ENCODE measurements at regions not wholly inside any gene's neighbourhood (a gene's known extent, or its start where the extent isn't known, plus 50 kb on each side); places are given as distances from the start of the nearest gene placed in this dataset.
"Not testable (repeated sequence)": the region's sequence is repeated elsewhere in the genome, so short reads cannot be mapped to it uniquely, and the experiment has no call there.

DNA sequence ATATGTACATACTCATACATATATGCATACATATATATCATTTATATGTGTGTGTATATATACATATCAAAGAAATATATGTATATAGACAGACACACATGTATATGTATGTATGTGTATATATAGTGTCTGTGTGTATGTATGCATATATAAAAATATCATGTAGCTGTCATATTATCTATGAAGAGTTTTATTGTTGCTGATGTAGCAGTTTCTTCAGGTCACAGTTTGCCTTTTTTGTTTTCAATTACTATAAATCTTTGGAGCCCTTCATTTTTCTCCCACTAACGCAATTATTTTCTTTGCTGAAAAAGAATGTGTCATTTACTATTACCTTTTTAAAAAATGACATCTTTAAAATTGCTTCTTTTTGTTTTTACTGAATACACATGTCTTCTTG, 904.5 kb downstream of the PLA2G4A start:
- no peak overlapping the region for H3K4me3 ChIP-seq (ENCODE audit: low read length)
- no peaks in the 10 kb centered on the region for H3K36me3 ChIP-seq (ENCODE audit: insufficient read depth, low read length)
- no peaks in the 10 kb centered on the region for H3K9me3 ChIP-seq (replicated peaks; ENCODE audit: low read length)
- H3K4me1 ChIP-seq (ENCODE audit: control insufficient read depth, insufficient read depth, low read length), result no peaks in the 10 kb centered on the region
- H3K4me2 ChIP-seq (ENCODE audit: low read length), result no peak overlapping the region
- H3K9ac ChIP-seq (ENCODE audit: low read depth, low read length), result no peak overlapping the region
- H3K27me3 ChIP-seq (ENCODE audit: control insufficient read depth, insufficient read depth, low read length), result no peaks in the 10 kb centered on the region

DNA sequence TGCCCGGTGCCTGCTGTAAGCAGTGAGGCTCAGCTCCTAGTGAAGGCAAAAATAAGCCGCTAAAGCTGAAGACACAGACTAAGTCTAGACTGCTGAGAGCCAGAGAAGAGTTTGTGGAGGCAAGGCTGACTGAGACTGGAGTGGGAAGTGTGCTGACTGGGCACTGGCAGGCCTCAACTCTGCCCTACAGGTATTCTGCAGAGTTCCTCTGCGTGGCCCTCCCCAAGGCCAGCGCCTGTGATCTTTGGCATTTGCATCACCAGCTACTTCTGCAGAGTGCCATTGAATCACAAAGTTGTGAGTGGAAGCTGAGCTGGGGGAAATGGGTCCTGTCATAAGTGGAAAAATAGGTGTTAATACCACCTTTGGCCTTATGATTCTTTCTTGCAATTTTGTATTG, 905.7 kb downstream of the PLA2G4A start:
- H3K9ac ChIP-seq (ENCODE audit: low read depth, low read length), result no peak overlapping the region
- no peak overlapping the region for H3K4me3 ChIP-seq (ENCODE audit: low read length)
- no peaks in the 10 kb centered on the region for H3K4me1 ChIP-seq (ENCODE audit: control insufficient read depth, insufficient read depth, low read length)
- no peaks in the 10 kb centered on the region for H3K36me3 ChIP-seq (ENCODE audit: insufficient read depth, low read length)
- no peak overlapping the region for H3K4me2 ChIP-seq (ENCODE audit: low read length)
- H3K27me3 ChIP-seq (ENCODE audit: control insufficient read depth, insufficient read depth, low read length), result no peaks in the 10 kb centered on the region
- no peaks in the 10 kb centered on the region for H3K9me3 ChIP-seq (replicated peaks; ENCODE audit: low read length)

DNA sequence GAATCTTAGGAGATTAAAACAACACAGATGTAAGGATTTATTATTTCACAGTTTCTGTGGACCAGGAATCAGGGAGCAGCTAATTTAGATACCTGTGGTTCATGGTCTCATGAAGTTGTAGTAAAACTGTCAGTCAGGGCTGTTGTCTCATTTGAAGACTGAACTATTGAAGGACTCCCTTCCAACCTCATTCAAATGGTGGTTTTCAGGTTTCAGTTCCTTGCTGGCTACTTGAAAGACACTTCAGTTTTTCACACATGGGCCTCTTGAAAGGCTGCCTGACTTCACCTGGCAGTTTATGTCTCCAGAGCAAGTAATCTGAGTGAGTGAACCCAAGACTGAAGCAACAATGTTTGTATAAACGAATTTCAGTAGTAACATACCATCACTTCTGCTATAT, 915.9 kb downstream of the PLA2G4A start:
- Histone ChIP-seq H3K4me3 (ENCODE audit: low read length) (no peak overlapping the region), H3K9me3 (replicated peaks; ENCODE audit: low read length) (no peaks in the 10 kb centered on the region), H3K4me2 (ENCODE audit: low read length) (no peak overlapping the region), H3K9ac (ENCODE audit: low read depth, low read length) (no peak overlapping the region), H3K27me3 (ENCODE audit: control insufficient read depth, insufficient read depth, low read length) (no peaks in the 10 kb centered on the region), H3K4me1 (ENCODE audit: control insufficient read depth, insufficient read depth, low read length) (no peaks in the 10 kb centered on the region), H3K36me3 (ENCODE audit: insufficient read depth, low read length) (no peaks in the 10 kb centered on the region)

DNA sequence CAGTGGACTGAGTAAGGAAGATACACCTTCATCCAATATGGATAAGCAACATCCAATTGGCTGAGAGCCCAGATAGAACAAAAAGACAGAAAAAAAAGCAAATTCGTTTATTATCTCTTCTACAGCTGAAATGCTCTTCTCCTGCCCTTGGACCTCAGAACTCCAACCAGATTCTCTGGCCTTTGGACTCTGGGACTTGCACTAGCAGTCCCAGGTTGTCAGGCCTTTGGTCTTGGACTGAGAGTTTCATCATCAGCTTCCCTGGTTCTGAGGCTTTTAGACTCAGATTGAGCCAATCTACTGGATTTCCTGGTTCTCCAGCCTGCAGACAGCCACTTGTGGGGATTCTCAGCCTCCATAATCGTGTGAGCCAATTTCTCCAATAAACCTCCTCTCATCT, 926.8 kb downstream of the PLA2G4A start:
- Histone ChIP-seq H3K4me1 (ENCODE audit: control insufficient read depth, insufficient read depth, low read length) (no peaks in the 10 kb centered on the region), H3K4me3 (ENCODE audit: low read length) (no peak overlapping the region), H3K27me3 (ENCODE audit: control insufficient read depth, insufficient read depth, low read length) (no peaks in the 10 kb centered on the region), H3K36me3 (ENCODE audit: insufficient read depth, low read length) (no peaks in the 10 kb centered on the region), H3K9ac (ENCODE audit: low read depth, low read length) (no peak overlapping the region), H3K4me2 (ENCODE audit: low read length) (no peak overlapping the region), H3K9me3 (replicated peaks; ENCODE audit: low read length) (no peaks in the 10 kb centered on the region)

DNA sequence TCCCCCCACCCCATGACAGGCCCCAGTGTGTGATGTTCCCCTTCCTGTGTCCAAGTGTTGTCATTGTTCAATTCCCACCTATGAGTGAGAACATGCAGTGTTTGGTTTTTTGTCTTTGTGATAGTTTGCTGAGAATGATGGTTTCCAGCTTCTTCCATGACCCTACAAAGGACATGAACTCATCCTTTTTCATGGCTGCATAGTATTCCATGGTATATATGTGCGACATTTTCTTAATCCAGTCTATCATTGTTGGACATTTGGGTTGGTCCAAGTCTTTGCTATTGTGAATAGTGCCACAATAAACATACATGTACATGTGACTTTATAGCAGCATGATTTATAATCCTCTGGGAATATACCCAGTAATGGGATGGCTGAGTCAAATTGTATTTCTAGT, 927.9 kb downstream of the PLA2G4A start:
- H3K27me3 ChIP-seq (ENCODE audit: control insufficient read depth, insufficient read depth, low read length); H3K9ac ChIP-seq (ENCODE audit: low read depth, low read length); H3K9me3 ChIP-seq (replicated peaks; ENCODE audit: low read length); H3K4me1 ChIP-seq (ENCODE audit: control insufficient read depth, insufficient read depth, low read length); H3K36me3 ChIP-seq (ENCODE audit: insufficient read depth, low read length); H3K4me3 ChIP-seq (ENCODE audit: low read length); H3K4me2 ChIP-seq (ENCODE audit: low read length): not testable (repeated sequence)

DNA sequence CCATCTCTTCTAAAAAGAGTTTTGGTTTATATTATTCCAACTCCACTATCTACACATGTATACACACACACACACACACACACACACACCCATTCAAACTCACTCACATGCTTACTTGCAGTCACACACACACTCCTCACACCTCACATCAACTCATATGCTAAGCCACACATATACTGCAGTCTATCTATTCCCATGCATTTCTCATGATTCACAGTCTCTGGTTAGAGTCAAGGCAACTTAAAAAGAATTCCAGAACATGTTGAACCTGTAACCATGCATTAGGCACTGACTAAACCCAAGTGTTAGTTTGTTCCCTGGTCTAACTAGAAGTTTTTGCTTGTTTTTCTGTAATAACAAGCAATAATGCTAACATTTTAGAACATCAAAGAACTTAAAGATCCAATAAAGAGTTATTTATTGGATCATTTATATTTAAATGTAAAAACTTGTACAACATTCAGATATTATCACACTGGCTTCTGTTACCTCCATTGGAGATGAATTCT, 931.1 kb downstream of the PLA2G4A start:
- H3K36me3 ChIP-seq (ENCODE audit: insufficient read depth, low read length), result no peaks in the 10 kb centered on the region
- H3K4me1 ChIP-seq (ENCODE audit: control insufficient read depth, insufficient read depth, low read length), result no peaks in the 10 kb centered on the region
- H3K9ac ChIP-seq (ENCODE audit: low read depth, low read length), result no peak overlapping the region
- H3K9me3 ChIP-seq (replicated peaks; ENCODE audit: low read length), result no peaks in the 10 kb centered on the region
- H3K4me2 ChIP-seq (ENCODE audit: low read length), result no peak overlapping the region
- H3K4me3 ChIP-seq (ENCODE audit: low read length), result no peak overlapping the region
- no peaks in the 10 kb centered on the region for H3K27me3 ChIP-seq (ENCODE audit: control insufficient read depth, insufficient read depth, low read length)

DNA sequence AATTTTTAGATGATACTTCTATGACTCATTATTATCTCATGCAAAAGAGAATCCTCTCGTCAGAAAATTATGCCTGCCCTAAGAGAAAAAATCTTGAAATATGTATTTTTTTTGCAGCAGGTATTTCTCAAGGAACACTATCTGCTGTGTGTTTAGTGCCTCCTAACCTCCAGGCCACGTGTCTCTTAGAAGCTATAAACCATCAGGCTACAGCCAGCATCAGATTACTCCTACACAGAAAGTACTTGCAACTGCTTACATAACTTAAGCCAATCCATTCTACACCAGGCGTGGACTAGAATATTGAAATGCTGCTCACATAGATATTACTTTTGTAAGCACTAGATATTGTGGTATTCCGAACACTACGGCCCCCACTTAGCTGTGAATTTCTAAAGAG, 933.4 kb downstream of the PLA2G4A start:
- H3K9me3 ChIP-seq (replicated peaks; ENCODE audit: low read length), result no peaks in the 10 kb centered on the region
- H3K27me3 ChIP-seq (ENCODE audit: control insufficient read depth, insufficient read depth, low read length), result no peaks in the 10 kb centered on the region
- no peaks in the 10 kb centered on the region for H3K4me1 ChIP-seq (ENCODE audit: control insufficient read depth, insufficient read depth, low read length)
- no peak overlapping the region for H3K4me3 ChIP-seq (ENCODE audit: low read length)
- no peak overlapping the region for H3K9ac ChIP-seq (ENCODE audit: low read depth, low read length)
- no peak overlapping the region for H3K4me2 ChIP-seq (ENCODE audit: low read length)
- H3K36me3 ChIP-seq (ENCODE audit: insufficient read depth, low read length), result no peaks in the 10 kb centered on the region

DNA sequence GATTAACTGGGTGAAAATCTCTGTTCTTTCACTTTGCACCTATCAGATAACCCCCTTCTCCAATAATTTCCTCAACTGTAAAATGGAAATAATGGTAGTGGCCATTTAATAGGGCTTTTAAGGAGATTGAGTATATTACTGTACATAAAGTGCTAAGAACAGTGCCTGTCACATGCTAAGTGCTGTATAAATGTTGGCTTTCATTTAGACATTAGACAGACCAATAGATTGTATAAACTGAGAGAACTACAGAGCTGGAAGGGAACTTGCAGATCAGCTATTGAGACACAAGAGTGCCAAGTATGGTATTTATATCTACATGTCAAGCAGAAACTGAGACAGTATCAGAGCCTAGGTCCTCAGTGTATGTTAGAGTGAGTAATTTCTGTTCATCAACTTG, 934.7 kb downstream of the PLA2G4A start:
- H3K9me3 ChIP-seq (replicated peaks; ENCODE audit: low read length), result no peaks in the 10 kb centered on the region
- no peaks in the 10 kb centered on the region for H3K36me3 ChIP-seq (ENCODE audit: insufficient read depth, low read length)
- H3K4me3 ChIP-seq (ENCODE audit: low read length), result no peak overlapping the region
- no peaks in the 10 kb centered on the region for H3K4me1 ChIP-seq (ENCODE audit: control insufficient read depth, insufficient read depth, low read length)
- no peaks in the 10 kb centered on the region for H3K27me3 ChIP-seq (ENCODE audit: control insufficient read depth, insufficient read depth, low read length)
- no peak overlapping the region for H3K9ac ChIP-seq (ENCODE audit: low read depth, low read length)
- H3K4me2 ChIP-seq (ENCODE audit: low read length), result no peak overlapping the region

DNA sequence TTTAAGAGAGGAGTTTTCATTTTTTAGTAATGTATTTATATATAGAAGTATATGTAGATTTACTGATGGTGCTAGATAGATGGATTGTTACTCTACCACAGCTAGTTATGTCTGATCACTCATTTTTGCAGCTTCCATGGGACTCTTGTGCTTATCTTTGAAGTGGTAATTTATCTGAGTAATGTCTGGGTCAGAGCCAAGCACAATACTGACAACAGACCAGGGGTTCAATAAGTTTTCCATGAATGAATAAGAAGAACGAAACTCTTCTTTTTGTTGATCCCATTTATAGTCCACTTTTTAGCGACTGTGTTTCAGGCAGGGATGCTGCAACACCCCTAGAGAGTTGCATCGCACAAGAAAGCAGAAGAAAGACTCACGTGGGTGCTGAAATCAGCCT, 935.2 kb downstream of the PLA2G4A start:
- H3K36me3 ChIP-seq (ENCODE audit: insufficient read depth, low read length), result no peaks in the 10 kb centered on the region
- H3K9ac ChIP-seq (ENCODE audit: low read depth, low read length), result no peak overlapping the region
- no peaks in the 10 kb centered on the region for H3K9me3 ChIP-seq (replicated peaks; ENCODE audit: low read length)
- no peak overlapping the region for H3K4me3 ChIP-seq (ENCODE audit: low read length)
- H3K4me2 ChIP-seq (ENCODE audit: low read length), result no peak overlapping the region
- no peaks in the 10 kb centered on the region for H3K27me3 ChIP-seq (ENCODE audit: control insufficient read depth, insufficient read depth, low read length)
- no peaks in the 10 kb centered on the region for H3K4me1 ChIP-seq (ENCODE audit: control insufficient read depth, insufficient read depth, low read length)

DNA sequence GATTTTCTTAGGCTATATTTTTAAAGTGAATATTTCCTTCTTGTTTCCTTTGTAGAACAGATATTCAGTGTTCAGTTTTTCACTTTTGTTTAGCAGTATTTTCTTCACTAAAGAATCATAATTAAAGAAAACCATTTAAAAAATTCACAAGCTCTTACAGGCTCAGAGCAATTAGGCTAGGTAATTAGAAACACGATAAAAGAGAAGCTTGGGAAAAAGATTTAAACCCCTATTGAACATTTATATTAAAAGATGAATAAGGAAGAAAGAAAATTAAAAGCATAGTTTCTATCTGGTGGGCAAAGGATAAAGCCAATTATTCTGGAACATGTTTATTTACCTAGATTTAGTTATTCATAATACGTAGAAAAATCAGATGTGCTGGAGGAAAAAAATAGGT, 942.6 kb downstream of the PLA2G4A start:
- H3K4me2 ChIP-seq (ENCODE audit: low read length), result no peak overlapping the region
- H3K4me1 ChIP-seq (ENCODE audit: control insufficient read depth, insufficient read depth, low read length), result no peaks in the 10 kb centered on the region

DNA sequence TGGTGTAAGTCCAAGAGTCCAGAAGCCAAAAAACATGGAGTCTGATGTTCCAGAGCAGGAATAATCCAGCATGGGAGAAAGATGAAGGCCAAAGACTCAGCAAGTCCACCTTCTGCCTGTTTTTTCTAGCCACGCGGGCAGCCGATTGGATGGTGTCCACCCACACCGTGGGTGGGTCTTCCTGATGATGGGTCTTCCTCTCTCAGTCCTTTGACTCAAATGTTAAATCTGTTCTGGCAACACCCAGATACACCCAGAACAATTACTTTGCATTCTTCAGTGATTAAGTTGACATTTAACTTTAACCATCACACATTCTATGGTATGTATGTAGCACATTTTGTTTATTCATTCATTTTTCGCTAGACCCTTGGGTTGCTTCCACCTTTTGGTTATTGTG, 944.4 kb downstream of the PLA2G4A start:
- no peaks in the 10 kb centered on the region for H3K4me1 ChIP-seq (ENCODE audit: control insufficient read depth, insufficient read depth, low read length)
- H3K4me3 ChIP-seq (ENCODE audit: low read length), result no peak overlapping the region
- H3K9ac ChIP-seq (ENCODE audit: low read depth, low read length), result no peak overlapping the region
- H3K4me2 ChIP-seq (ENCODE audit: low read length), result no peak overlapping the region
- no peaks in the 10 kb centered on the region for H3K9me3 ChIP-seq (replicated peaks; ENCODE audit: low read length)
- H3K27me3 ChIP-seq (ENCODE audit: control insufficient read depth, insufficient read depth, low read length), result no peaks in the 10 kb centered on the region
- H3K36me3 ChIP-seq (ENCODE audit: insufficient read depth, low read length), result no peaks in the 10 kb centered on the region

More for the DNA sequence above, 942.6 kb downstream of the PLA2G4A start:
- H3K9me3 ChIP-seq (replicated peaks; ENCODE audit: low read length), result no peaks in the 10 kb centered on the region
- no peaks in the 10 kb centered on the region for H3K36me3 ChIP-seq (ENCODE audit: insufficient read depth, low read length)
- no peaks in the 10 kb centered on the region for H3K27me3 ChIP-seq (ENCODE audit: control insufficient read depth, insufficient read depth, low read length)
- no peak overlapping the region for H3K9ac ChIP-seq (ENCODE audit: low read depth, low read length)
- H3K4me3 ChIP-seq (ENCODE audit: low read length), result no peak overlapping the region

DNA sequence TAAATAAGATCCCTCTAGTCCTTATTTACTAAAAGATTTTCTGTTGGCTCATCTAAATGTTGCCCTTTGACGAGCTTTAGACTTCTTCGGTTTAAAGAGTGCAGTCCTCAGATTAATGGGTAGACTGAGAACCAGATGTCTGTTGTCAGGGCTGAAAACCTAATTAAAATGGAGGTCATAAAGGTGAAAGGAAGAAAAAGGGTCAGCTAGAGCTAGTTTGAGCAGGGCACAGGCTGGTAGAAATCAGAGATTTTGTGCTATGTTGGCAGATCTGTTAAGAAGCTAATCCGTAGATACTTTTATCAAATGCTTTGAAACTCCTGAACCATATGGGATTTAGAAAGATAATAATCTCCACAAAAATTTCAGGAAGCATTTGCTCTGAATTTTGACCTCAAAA, 959.0 kb downstream of the PLA2G4A start:
- Histone ChIP-seq H3K9ac (ENCODE audit: low read depth, low read length) (no peak overlapping the region), H3K36me3 (ENCODE audit: insufficient read depth, low read length) (no peaks in the 10 kb centered on the region), H3K4me2 (ENCODE audit: low read length) (no peak overlapping the region), H3K4me1 (ENCODE audit: control insufficient read depth, insufficient read depth, low read length) (no peaks in the 10 kb centered on the region), H3K4me3 (ENCODE audit: low read length) (no peak overlapping the region), H3K9me3 (replicated peaks; ENCODE audit: low read length) (no peaks in the 10 kb centered on the region), H3K27me3 (ENCODE audit: control insufficient read depth, insufficient read depth, low read length) (no peaks in the 10 kb centered on the region)
